ENCODE measurements at regions not wholly inside any gene's neighbourhood (a gene's known extent, or its start where the extent isn't known, plus 50 kb on each side); places are given as distances from the start of the nearest gene placed in this dataset.

- no peak overlapping the region for H3K4me2 ChIP-seq (ENCODE audit: low read length)
- no peak overlapping the region for H3K4me3 ChIP-seq (ENCODE audit: low read depth, low read length)
- H2AFZ ChIP-seq: no peak overlapping the region
- no peak overlapping the region for H3K9ac ChIP-seq
- TF ChIP-seq CTCF (IDR thresholded peaks at IDR 0.05): no peak
- no peaks in the 10 kb centered on the region for H3K4me1 ChIP-seq
- H3K27me3 ChIP-seq (ENCODE audit: control insufficient read depth, insufficient read depth, low read length): no peaks in the 10 kb centered on the region
- no peaks in the 10 kb centered on the region for H3K79me2 ChIP-seq
- no peak overlapping the region for H3K27ac ChIP-seq
- H3K9me3 ChIP-seq (ENCODE audit: control insufficient read depth, low read length): no peaks in the 10 kb centered on the region
- H3K36me3 ChIP-seq (ENCODE audit: control insufficient read depth, insufficient read depth, low read length): no peaks in the 10 kb centered on the region
Measured at GRCh38 chr12:19895246-19896020, 456.1 kb downstream of the AEBP2 start.

- H3K4me3 ChIP-seq (ENCODE audit: low read depth, low read length): no peak overlapping the region
- no peak overlapping the region for H3K4me2 ChIP-seq (ENCODE audit: low read length)
- no peaks in the 10 kb centered on the region for H3K79me2 ChIP-seq
- H3K27me3 ChIP-seq (ENCODE audit: control insufficient read depth, insufficient read depth, low read length): no peaks in the 10 kb centered on the region
- H3K4me1 ChIP-seq: no peaks in the 10 kb centered on the region
- no peak overlapping the region for H3K9ac ChIP-seq
- H2AFZ ChIP-seq: no peak overlapping the region
- no peak overlapping the region for H3K27ac ChIP-seq
- H3K36me3 ChIP-seq (ENCODE audit: control insufficient read depth, insufficient read depth, low read length): no peaks in the 10 kb centered on the region
- no peak for TF ChIP-seq CTCF (IDR thresholded peaks at IDR 0.05)
- H3K9me3 ChIP-seq (ENCODE audit: control insufficient read depth, low read length): no peaks in the 10 kb centered on the region
Measured at GRCh38 chr12:19896041-19896440, 456.7 kb downstream of the AEBP2 start.

- H3K9ac ChIP-seq: no peak overlapping the region
- no peaks in the 10 kb centered on the region for H3K27me3 ChIP-seq (ENCODE audit: control insufficient read depth, insufficient read depth, low read length)
- no peaks in the 10 kb centered on the region for H3K9me3 ChIP-seq (ENCODE audit: control insufficient read depth, low read length)
- H3K4me2 ChIP-seq (ENCODE audit: low read length): no peak overlapping the region
- H3K4me3 ChIP-seq (ENCODE audit: low read depth, low read length): no peak overlapping the region
- no peaks in the 10 kb centered on the region for H3K4me1 ChIP-seq
- H2AFZ ChIP-seq: no peak overlapping the region
- no peak for TF ChIP-seq CTCF (IDR thresholded peaks at IDR 0.05)
- no peaks in the 10 kb centered on the region for H3K36me3 ChIP-seq (ENCODE audit: control insufficient read depth, insufficient read depth, low read length)
- H3K27ac ChIP-seq: no peak overlapping the region
- no peaks in the 10 kb centered on the region for H3K79me2 ChIP-seq
Measured at GRCh38 chr12:19896534-19896933, 457.2 kb downstream of the AEBP2 start.

- no peaks in the 10 kb centered on the region for H3K4me1 ChIP-seq
- H3K27ac ChIP-seq: no peak overlapping the region
- H3K36me3 ChIP-seq (ENCODE audit: control insufficient read depth, insufficient read depth, low read length): no peaks in the 10 kb centered on the region
Measured at GRCh38 chr12:19897900-19898408, 458.7 kb downstream of the AEBP2 start.

More at GRCh38 chr12:19897900-19898408, 458.7 kb downstream of the AEBP2 start:
- Histone ChIP-seq H3K9ac (no peak overlapping the region), H3K79me2 (no peaks in the 10 kb centered on the region), H3K4me2 (ENCODE audit: low read length) (no peak overlapping the region), H3K27me3 (ENCODE audit: control insufficient read depth, insufficient read depth, low read length) (no peaks in the 10 kb centered on the region), H3K9me3 (ENCODE audit: control insufficient read depth, low read length) (no peaks in the 10 kb centered on the region), H3K4me3 (ENCODE audit: low read depth, low read length) (no peak overlapping the region), H2AFZ (no peak overlapping the region)
- TF ChIP-seq CTCF (IDR thresholded peaks at IDR 0.05): no peak

Measured in parathyroid adenoma (tissue), 2 donors.